ENCODE measurements at regions not wholly inside any gene's neighbourhood (a gene's known extent, or its start where the extent isn't known, plus 50 kb on each side); places are given as distances from the start of the nearest gene placed in this dataset.

DNA sequence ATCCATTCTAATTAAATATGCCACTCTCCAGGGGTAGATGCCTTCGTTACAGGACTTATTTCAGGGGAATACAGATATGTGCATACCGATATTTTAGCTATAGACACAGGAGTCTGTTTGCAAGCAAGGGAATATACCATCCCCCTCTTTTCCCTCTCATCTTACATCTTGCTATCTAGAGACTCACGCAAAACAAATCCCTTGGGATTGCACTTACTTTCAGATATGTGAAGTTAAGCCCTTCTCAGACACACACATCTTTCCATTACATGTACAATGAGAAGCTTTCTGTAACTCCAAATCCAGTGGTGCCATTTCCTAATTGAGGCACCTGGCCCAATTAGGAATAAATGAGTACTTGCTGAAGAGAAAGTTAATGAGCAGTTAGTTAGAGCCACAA lies 250.4 kb upstream of the FZD8 start:
- TF ChIP-seq POLR2A (IDR thresholded peaks at IDR 0.05; ENCODE audit: low read depth, low read length) (no peak), RAD21 (IDR thresholded peaks at IDR 0.05; ENCODE audit: low read length) (no peak), CEBPB (IDR thresholded peaks at IDR 0.05; ENCODE audit: low read depth, low read length) (no peak), MAZ (IDR thresholded peaks at IDR 0.05; ENCODE audit: borderline replicate concordance, low read depth, low read length) (no peak), FOS (IDR thresholded peaks at IDR 0.05; ENCODE audit: low read depth, low read length) (no peak), RFX5 (IDR thresholded peaks at IDR 0.05; ENCODE audit: low read depth, low read length) (no peak)
- TF ChIP-seq, protein P1, sequence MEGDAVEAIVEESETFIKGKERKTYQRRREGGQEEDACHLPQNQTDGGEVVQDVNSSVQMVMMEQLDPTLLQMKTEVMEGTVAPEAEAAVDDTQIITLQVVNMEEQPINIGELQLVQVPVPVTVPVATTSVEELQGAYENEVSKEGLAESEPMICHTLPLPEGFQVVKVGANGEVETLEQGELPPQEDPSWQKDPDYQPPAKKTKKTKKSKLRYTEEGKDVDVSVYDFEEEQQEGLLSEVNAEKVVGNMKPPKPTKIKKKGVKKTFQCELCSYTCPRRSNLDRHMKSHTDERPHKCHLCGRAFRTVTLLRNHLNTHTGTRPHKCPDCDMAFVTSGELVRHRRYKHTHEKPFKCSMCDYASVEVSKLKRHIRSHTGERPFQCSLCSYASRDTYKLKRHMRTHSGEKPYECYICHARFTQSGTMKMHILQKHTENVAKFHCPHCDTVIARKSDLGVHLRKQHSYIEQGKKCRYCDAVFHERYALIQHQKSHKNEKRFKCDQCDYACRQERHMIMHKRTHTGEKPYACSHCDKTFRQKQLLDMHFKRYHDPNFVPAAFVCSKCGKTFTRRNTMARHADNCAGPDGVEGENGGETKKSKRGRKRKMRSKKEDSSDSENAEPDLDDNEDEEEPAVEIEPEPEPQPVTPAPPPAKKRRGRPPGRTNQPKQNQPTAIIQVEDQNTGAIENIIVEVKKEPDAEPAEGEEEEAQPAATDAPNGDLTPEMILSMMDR (conservative IDR thresholded peaks at IDR 0.05; ENCODE audit: low read depth, low read length) = no peak

Measured in IMR-90 (cell line).